ENCODE measurements at regions not wholly inside any gene's neighbourhood (a gene's known extent, or its start where the extent isn't known, plus 50 kb on each side); places are given as distances from the start of the nearest gene placed in this dataset.

- TF ChIP-seq, protein P1, sequence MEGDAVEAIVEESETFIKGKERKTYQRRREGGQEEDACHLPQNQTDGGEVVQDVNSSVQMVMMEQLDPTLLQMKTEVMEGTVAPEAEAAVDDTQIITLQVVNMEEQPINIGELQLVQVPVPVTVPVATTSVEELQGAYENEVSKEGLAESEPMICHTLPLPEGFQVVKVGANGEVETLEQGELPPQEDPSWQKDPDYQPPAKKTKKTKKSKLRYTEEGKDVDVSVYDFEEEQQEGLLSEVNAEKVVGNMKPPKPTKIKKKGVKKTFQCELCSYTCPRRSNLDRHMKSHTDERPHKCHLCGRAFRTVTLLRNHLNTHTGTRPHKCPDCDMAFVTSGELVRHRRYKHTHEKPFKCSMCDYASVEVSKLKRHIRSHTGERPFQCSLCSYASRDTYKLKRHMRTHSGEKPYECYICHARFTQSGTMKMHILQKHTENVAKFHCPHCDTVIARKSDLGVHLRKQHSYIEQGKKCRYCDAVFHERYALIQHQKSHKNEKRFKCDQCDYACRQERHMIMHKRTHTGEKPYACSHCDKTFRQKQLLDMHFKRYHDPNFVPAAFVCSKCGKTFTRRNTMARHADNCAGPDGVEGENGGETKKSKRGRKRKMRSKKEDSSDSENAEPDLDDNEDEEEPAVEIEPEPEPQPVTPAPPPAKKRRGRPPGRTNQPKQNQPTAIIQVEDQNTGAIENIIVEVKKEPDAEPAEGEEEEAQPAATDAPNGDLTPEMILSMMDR (IDR thresholded peaks at IDR 0.05; ENCODE audit: insufficient read depth, low read length, poor library complexity, severe bottlenecking) = no peak
Observed at GRCh38 chr14:38835874-38836273, 267.2 kb downstream of the SEC23A start.

DNA sequence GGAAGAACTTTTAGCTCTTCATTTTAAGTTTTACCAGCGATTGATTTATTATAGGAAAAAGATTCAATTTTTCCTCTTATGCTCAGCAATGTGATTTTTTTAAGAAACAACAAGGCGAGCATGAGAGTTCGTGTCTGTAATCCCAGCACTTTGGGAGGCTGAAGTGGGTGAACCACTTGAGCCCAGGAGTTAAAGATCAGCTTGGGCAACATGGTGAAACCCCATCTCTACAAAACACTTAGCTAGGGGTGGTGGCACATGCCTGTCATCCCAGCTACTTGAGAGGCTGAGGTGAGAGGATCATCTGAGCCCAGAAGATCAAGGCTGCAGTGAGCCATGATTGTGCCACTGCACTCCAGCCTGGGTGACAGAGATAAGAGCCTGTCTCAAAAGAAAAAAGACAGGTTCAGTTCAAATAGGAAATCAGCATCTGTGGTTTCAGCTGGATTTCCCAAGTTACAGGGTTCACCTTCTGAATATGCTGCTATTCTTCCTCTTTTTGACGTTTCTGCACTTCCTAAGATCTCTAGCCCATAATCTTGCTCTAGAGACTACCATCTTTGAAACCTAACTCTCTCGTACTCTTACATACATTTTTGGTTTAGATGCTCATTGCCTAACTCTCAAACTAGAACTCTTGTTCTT is 274.7 kb downstream of the SEC23A start:
- no peak for DNase-seq (ENCODE audit: extremely low read depth, insufficient read length)
- no peaks in the 10 kb centered on the region for H3K36me3 ChIP-seq (ENCODE audit: control insufficient read depth, insufficient read depth, low read length)
- no peaks in the 10 kb centered on the region for H3K27me3 ChIP-seq (replicated peaks; ENCODE audit: control insufficient read depth, insufficient read depth, low read length)
- no peak overlapping the region for H3K4me3 ChIP-seq (replicated peaks; ENCODE audit: low read depth, low read length)
- TF ChIP-seq, protein P1 (IDR thresholded peaks at IDR 0.05; ENCODE audit: insufficient read depth, low read length, poor library complexity, severe bottlenecking) = no peak

More at GRCh38 chr14:38835874-38836273, 267.2 kb downstream of the SEC23A start:
- no peak for DNase-seq (ENCODE audit: extremely low read depth, insufficient read length)
- no peaks in the 10 kb centered on the region for H3K36me3 ChIP-seq (ENCODE audit: control insufficient read depth, insufficient read depth, low read length)
- H3K27me3 ChIP-seq (replicated peaks; ENCODE audit: control insufficient read depth, insufficient read depth, low read length) = no peaks in the 10 kb centered on the region
- no peak overlapping the region for H3K4me3 ChIP-seq (replicated peaks; ENCODE audit: low read depth, low read length)

GRCh38 chr14:38824706-38825105 is 278.3 kb downstream of the SEC23A start:
- H3K27me3 ChIP-seq (replicated peaks; ENCODE audit: control insufficient read depth, insufficient read depth, low read length) = no peaks in the 10 kb centered on the region
- no peak for DNase-seq (ENCODE audit: extremely low read depth, insufficient read length)
- no peak overlapping the region for H3K4me3 ChIP-seq (replicated peaks; ENCODE audit: low read depth, low read length)
- TF ChIP-seq, protein P1 (IDR thresholded peaks at IDR 0.05; ENCODE audit: insufficient read depth, low read length, poor library complexity, severe bottlenecking) = no peak
- H3K36me3 ChIP-seq (ENCODE audit: control insufficient read depth, insufficient read depth, low read length) = no peaks in the 10 kb centered on the region

GRCh38 chr14:38818555-38818954 is 284.5 kb downstream of the SEC23A start:
- Histone ChIP-seq H3K36me3 (ENCODE audit: control insufficient read depth, insufficient read depth, low read length) (no peaks in the 10 kb centered on the region), H3K4me3 (replicated peaks; ENCODE audit: low read depth, low read length) (no peak overlapping the region), H3K27me3 (replicated peaks; ENCODE audit: control insufficient read depth, insufficient read depth, low read length) (no peaks in the 10 kb centered on the region)
- TF ChIP-seq, protein P1 (IDR thresholded peaks at IDR 0.05; ENCODE audit: insufficient read depth, low read length, poor library complexity, severe bottlenecking) = no peak
- DNase-seq (ENCODE audit: extremely low read depth, insufficient read length) = no peak

DNA sequence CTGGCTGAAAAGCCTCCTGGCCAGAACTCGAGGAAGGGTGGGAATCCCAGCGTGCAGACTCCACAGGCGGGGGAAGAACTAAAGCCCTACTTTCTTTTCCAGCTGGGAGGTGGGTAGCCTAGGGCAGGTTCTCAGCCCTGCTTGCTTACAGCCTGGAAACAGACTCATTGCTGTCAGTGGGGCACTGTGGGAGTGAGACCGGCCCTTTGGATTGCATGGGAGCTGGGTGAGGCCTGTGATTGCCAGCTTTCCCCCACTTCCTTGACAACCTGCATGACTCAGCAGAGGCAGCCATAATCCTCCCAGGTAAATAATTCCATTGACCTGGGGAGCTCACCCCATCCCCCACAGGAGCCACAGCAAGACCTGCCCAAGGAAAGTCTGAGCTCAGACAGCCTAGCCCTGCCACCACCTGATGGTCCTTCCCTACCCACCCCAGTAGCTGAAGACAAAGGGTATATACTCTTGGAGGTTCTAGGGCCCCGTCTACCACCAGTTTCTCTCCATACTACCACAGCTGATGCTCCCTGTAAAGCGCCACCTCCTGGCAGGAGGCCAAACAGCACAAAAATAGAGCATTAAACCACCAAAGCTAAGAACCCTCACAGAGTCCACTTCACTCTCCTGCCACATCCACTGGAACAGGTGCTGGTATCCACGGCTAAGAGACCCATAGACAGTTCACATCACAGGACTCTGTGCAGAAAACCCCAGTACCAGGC is 294.1 kb downstream of the SEC23A start:
- DNase-seq (ENCODE audit: extremely low read depth, insufficient read length) = no peak
- Histone ChIP-seq H3K36me3 (ENCODE audit: control insufficient read depth, insufficient read depth, low read length) (no peaks in the 10 kb centered on the region), H3K4me3 (replicated peaks; ENCODE audit: low read depth, low read length) (no peak overlapping the region), H3K27me3 (replicated peaks; ENCODE audit: control insufficient read depth, insufficient read depth, low read length) (no peaks in the 10 kb centered on the region)
- TF ChIP-seq, protein P1 (IDR thresholded peaks at IDR 0.05; ENCODE audit: insufficient read depth, low read length, poor library complexity, severe bottlenecking) = peak; percentile 22

Measured in GM06990 (cell line).